CD14-positive monocyte (primary cell): ENCODE measurements at regions not wholly inside any gene's neighbourhood (a gene's known extent, or its start where the extent isn't known, plus 50 kb on each side); places are given as distances from the start of the nearest gene placed in this dataset.

ENCODE experiments used
- DNase-seq, 3 donors: peaks; one replicate each; pipeline ENCODE4 v3.0.0-alpha.2; 2011 to 2022
- H2AFZ ChIP-seq: 2 replicates; pipeline ENCODE4 v1.6.0; 2012; ENCODE audit warnings: mild to moderate bottlenecking, low read depth, low read length, inconsistent platforms; ENCODE audit not compliant: insufficient read depth, poor library complexity, severe bottlenecking
- H3K27ac ChIP-seq, 2 donors: 1 replicate in 1 of 2; 2 replicates in 1 of 2; pipeline ENCODE4 v1.5.1; 2012 to 2013; ENCODE audit warnings: low read length in 2 of 2, control low read depth in 1 of 2, inconsistent platforms in 1 of 2, low read depth in 1 of 2, mild to moderate bottlenecking in 1 of 2
- H3K27me3 ChIP-seq, 2 donors: one replicate each; pipeline versions ENCODE4 v1.6.0 to v1.6.1; 2011 to 2013; ENCODE audit warnings: low read length in 2 of 2; ENCODE audit not compliant: control insufficient read depth in 2 of 2, insufficient read depth in 2 of 2
- H3K36me3 ChIP-seq, 2 donors: replicated peaks in 1 of 2; 1 replicate in 1 of 2; 2 replicates in 1 of 2; pipeline versions ENCODE4 v1.5.1 to v1.6.1; 2012 to 2013; ENCODE audit warnings: low read length in 2 of 2, control low read depth in 1 of 2, inconsistent platforms in 1 of 2, mild to moderate bottlenecking in 1 of 2; ENCODE audit not compliant: insufficient read depth in 2 of 2, control insufficient read depth in 1 of 2
- H3K4me1 ChIP-seq, 2 donors: 1 replicate in 1 of 2; 2 replicates in 1 of 2; pipeline versions ENCODE4 v1.5.1 to v1.6.1; 2012 to 2013; ENCODE audit warnings: low read length in 2 of 2, control low read depth in 1 of 2, inconsistent platforms in 1 of 2, mild to moderate bottlenecking in 1 of 2, moderate library complexity in 1 of 2; ENCODE audit not compliant: insufficient read depth in 2 of 2, control insufficient read depth in 1 of 2
- H3K4me2 ChIP-seq: replicated peaks from 2 replicates; pipeline ENCODE3; 2012; ENCODE audit warnings: low read length, moderate library complexity, mild to moderate bottlenecking; ENCODE audit not compliant: poor library complexity, severe bottlenecking; ENCODE audit errors: extremely low read depth
- H3K4me3 ChIP-seq, 3 experiments: fragments of 200-600 bp in 1 of 3; sonication (generic) in 1 of 3; replicated peaks in 1 of 3; 1 replicate in 2 of 3; 2 replicates in 1 of 3; pipeline ENCODE4 v1.5.1; 2011 to 2013; ENCODE audit warnings: low read length in 3 of 3, mild to moderate bottlenecking in 3 of 3, control low read depth in 2 of 3, low read depth in 2 of 3, inconsistent platforms in 1 of 3, moderate library complexity in 1 of 3
- H3K79me2 ChIP-seq: 2 replicates; pipeline ENCODE4 v1.6.0; 2012; ENCODE audit warnings: mild to moderate bottlenecking, control low read depth, inconsistent platforms, low read length, moderate library complexity; ENCODE audit not compliant: insufficient read depth
- H3K9ac ChIP-seq: 2 replicates; pipeline ENCODE4 v1.6.0; 2017; ENCODE audit warnings: low read length, mild to moderate bottlenecking; ENCODE audit not compliant: insufficient read depth, poor library complexity, severe bottlenecking
- H3K9me3 ChIP-seq, 2 donors: replicated peaks in 1 of 2; 1 replicate in 1 of 2; 2 replicates in 1 of 2; pipeline versions ENCODE4 v1.5.1 to v1.6.1; 2012 to 2013; ENCODE audit warnings: low read length in 2 of 2, control low read depth in 1 of 2; ENCODE audit not compliant: control insufficient read depth in 1 of 2, insufficient read depth in 1 of 2
- H4K20me1 ChIP-seq: 2 replicates; pipeline ENCODE4 v1.6.0; 2012; ENCODE audit warnings: mild to moderate bottlenecking, low read length, control low read depth, moderate library complexity; ENCODE audit not compliant: insufficient read depth
- H3K27ac Mint-ChIP-seq, 7 donors: one replicate each; pipeline ENCODE4 v1.8.0; 2020; ENCODE audit warnings: mild to moderate bottlenecking in 7 of 7, mixed read lengths in 7 of 7, moderate library complexity in 6 of 7, inconsistent platforms in 2 of 7
- H3K27me3 Mint-ChIP-seq, 3 donors: one replicate each; pipeline ENCODE4 v1.8.0; 2021 to 2022; ENCODE audit warnings: low read depth in 3 of 3, mild to moderate bottlenecking in 3 of 3, mixed read lengths in 3 of 3, moderate library complexity in 3 of 3, inconsistent platforms in 1 of 3
- H3K36me3 Mint-ChIP-seq, 2 donors: one replicate each; pipeline ENCODE4 v1.8.0; 2020; ENCODE audit warnings: mixed read lengths in 2 of 2, inconsistent platforms in 1 of 2, mild to moderate bottlenecking in 1 of 2
- H3K4me1 Mint-ChIP-seq: one replicate; pipeline ENCODE4 v1.8.0; 2020; ENCODE audit warnings: mild to moderate bottlenecking, mixed read lengths
- H3K4me3 Mint-ChIP-seq, 2 donors: one replicate each; pipeline ENCODE4 v1.8.0; 2020; ENCODE audit warnings: mild to moderate bottlenecking in 2 of 2, mixed read lengths in 2 of 2, moderate library complexity in 1 of 2
- H3K9me3 Mint-ChIP-seq, 7 donors: one replicate each; pipeline ENCODE4 v1.8.0; 2020 to 2022; ENCODE audit warnings: mixed read lengths in 7 of 7, mild to moderate bottlenecking in 6 of 7, moderate library complexity in 6 of 7, inconsistent platforms in 2 of 7
- whole genome bisulfite sequencing: methylation state at CpG from one replicate; pipeline ENCODE4 v1.1.5; 2013; ENCODE audit warnings: missing lambda C conversion rate; ENCODE audit not compliant: insufficient coverage; 5-methylcytosine and 5-hydroxymethylcytosine counted together
- intact Hi-C, 2 donors: fragments of 100-400 bp; cut with micrococcal nuclease; formaldehyde crosslinking; loops; one replicate each; pipeline versions ENCODE4 v1.15.0 to v1.15.1; 2023
- TF ChIP-seq, protein P1 (sequence below): fragments of 200-600 bp; IDR thresholded peaks from one replicate; pipeline ENCODE4 v1.8.0; 2022; ENCODE audit warnings: antibody characterized with exemption, mild to moderate bottlenecking

DNA sequence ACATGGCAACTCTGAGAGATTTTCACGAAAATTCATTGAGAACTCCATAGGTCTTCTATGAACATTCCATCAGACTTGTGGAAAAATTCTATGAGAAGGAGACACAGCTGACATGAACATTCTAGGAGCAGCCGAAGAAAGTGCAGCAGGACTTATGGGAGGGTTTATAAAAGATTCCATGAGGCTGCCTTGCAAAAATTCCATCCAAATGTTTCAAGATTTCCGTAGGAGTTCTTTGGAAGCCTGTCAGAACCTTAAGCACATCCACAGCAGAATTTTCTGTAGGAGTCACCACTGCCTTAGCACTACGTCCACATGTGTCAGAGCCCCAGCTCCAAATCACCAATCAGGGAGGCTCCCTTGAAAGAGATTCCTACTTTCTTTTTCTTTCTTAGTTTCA is 67.0 kb upstream of the MSX1 start:
- no peaks in the 10 kb centered on the region for H4K20me1 ChIP-seq
- no peaks in the 10 kb centered on the region for H3K4me1 ChIP-seq
- Mint-ChIP-seq H3K36me3 (no peaks in the 10 kb centered on the region), H3K9me3 (peaks cover 28 to 49% (median 41%) of the 10 kb centered on the region in 7 donors), H3K27me3 (peaks cover 0 to 5% (median 3%) of the 10 kb centered on the region in 3 donors), H3K27ac (no peak overlapping the region), H3K4me3 (no peak overlapping the region), H3K4me1 (peaks cover 4% of the 10 kb centered on the region)
- TF ChIP-seq, protein P1, sequence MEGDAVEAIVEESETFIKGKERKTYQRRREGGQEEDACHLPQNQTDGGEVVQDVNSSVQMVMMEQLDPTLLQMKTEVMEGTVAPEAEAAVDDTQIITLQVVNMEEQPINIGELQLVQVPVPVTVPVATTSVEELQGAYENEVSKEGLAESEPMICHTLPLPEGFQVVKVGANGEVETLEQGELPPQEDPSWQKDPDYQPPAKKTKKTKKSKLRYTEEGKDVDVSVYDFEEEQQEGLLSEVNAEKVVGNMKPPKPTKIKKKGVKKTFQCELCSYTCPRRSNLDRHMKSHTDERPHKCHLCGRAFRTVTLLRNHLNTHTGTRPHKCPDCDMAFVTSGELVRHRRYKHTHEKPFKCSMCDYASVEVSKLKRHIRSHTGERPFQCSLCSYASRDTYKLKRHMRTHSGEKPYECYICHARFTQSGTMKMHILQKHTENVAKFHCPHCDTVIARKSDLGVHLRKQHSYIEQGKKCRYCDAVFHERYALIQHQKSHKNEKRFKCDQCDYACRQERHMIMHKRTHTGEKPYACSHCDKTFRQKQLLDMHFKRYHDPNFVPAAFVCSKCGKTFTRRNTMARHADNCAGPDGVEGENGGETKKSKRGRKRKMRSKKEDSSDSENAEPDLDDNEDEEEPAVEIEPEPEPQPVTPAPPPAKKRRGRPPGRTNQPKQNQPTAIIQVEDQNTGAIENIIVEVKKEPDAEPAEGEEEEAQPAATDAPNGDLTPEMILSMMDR: no peak
- H3K79me2 ChIP-seq: no peaks in the 10 kb centered on the region
- 100% methylated on average over 1 of the region's 4 CpGs for WGBS
- peaks cover 39 to 45% of the 10 kb centered on the region in 2 donors for H3K9me3 ChIP-seq
- H3K27ac ChIP-seq: no peak overlapping the region
- no peaks in the 10 kb centered on the region for H3K27me3 ChIP-seq
- H3K4me2 ChIP-seq: no peak overlapping the region
- intact Hi-C loops: no loop called here
- H2AFZ ChIP-seq: no peak overlapping the region
- peaks cover 0 to 8% of the 10 kb centered on the region in 2 donors for H3K36me3 ChIP-seq
- no peak overlapping the region for H3K9ac ChIP-seq
- no peak overlapping the region for H3K4me3 ChIP-seq
- DNase-seq: no peak

DNA sequence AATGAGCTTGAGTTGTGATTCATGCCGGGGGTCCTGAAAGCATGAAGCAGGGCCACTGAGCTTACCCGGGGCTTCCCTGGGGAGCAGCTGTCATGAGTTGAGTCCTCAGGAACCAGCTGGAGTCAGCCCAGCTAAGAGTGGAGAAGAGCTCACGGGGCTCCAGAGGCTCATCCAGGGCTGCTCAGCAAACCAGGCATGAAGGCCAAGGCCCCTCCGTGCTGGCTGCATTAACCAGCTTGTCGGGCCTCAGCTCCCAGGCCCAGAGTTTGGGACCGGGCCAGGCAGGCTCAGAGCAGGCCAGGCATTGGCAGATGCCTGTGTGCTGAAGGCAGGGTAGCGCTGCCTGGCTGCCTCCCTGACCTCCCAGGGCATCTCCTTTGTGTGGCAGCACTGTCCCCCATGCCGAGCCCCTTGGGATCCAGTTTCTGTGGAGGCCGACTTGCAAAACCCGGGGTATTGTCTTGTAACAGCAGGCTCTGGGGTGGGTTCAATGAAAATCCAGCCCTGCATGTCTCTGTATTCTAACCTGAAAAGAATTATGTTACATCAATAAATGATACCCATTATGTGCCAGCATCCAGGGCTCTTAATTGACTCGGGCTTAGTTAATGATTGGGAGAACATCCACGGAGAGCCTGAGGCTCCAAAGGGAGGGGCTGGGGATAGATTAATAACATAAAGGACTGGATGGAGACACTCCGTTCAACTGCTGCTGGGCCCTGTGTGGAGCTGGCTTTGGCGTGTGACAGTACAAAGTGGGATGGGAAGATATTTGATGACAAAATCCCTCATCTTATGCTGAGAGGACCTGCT is 68.0 kb upstream of the MSX1 start:
- H2AFZ ChIP-seq: no peak overlapping the region
- H3K9ac ChIP-seq: no peak overlapping the region
- Mint-ChIP-seq H3K27ac (no peak overlapping the region), H3K27me3 (peaks cover 2 to 3% (median 3%) of the 10 kb centered on the region in 3 donors), H3K36me3 (no peaks in the 10 kb centered on the region), H3K4me1 (peaks cover 4% of the 10 kb centered on the region), H3K4me3 (no peak overlapping the region), H3K9me3 (peaks cover 29 to 52% (median 44%) of the 10 kb centered on the region in 7 donors)
- H3K9me3 ChIP-seq: peaks cover 44 to 48% of the 10 kb centered on the region in 2 donors
- DNase-seq: no peak
- intact Hi-C loops: no loop called here
- H3K4me3 ChIP-seq: no peak overlapping the region
- TF ChIP-seq, protein P1: no peak
- H4K20me1 ChIP-seq: no peaks in the 10 kb centered on the region
- H3K4me2 ChIP-seq: no peak overlapping the region
- no peak overlapping the region for H3K27ac ChIP-seq
- WGBS: 93% methylated on average over 11 of the region's 14 CpGs
- peaks cover 0 to 8% of the 10 kb centered on the region in 2 donors for H3K36me3 ChIP-seq
- H3K79me2 ChIP-seq: no peaks in the 10 kb centered on the region
- H3K4me1 ChIP-seq: no peaks in the 10 kb centered on the region
- H3K27me3 ChIP-seq: no peaks in the 10 kb centered on the region
